Spleen (tissue), 11 donors: ENCODE measurements at regions not wholly inside any gene's neighbourhood (a gene's known extent, or its start where the extent isn't known, plus 50 kb on each side); places are given as distances from the start of the nearest gene placed in this dataset.

Source experiments
- DNase-seq: peaks from one replicate; pipeline ENCODE4 v3.0.0-alpha.2; 2020
- H3K27ac ChIP-seq, 8 donors: fragments of 200-600 bp; sonication (generic) in 7 of 8; 1 replicate in 4 of 8; 2 replicates in 4 of 8; pipeline versions ENCODE4 v1.5.0 to v1.8.0; 2016 to 2021; ENCODE audit warnings: inconsistent platforms in 4 of 8, mild to moderate bottlenecking in 4 of 8, moderate library complexity in 1 of 8
- H3K27me3 ChIP-seq, 7 donors: fragments of 200-600 bp; sonication (generic) in 6 of 7; replicated peaks in 1 of 7; 1 replicate in 4 of 7; 2 replicates in 3 of 7; pipeline versions ENCODE4 v1.5.0 to v1.8.0; 2016 to 2021; ENCODE audit warnings: inconsistent platforms in 3 of 7, mild to moderate bottlenecking in 1 of 7
- H3K36me3 ChIP-seq, 6 donors: fragments of 200-600 bp; sonication (generic) in 5 of 6; 1 replicate in 4 of 6; 2 replicates in 2 of 6; pipeline versions ENCODE4 v1.5.0 to v1.8.0; 2016 to 2021; ENCODE audit warnings: inconsistent platforms in 2 of 6
- H3K4me1 ChIP-seq, 6 donors: fragments of 200-600 bp; sonication (generic) in 5 of 6; 1 replicate in 3 of 6; 2 replicates in 3 of 6; pipeline versions ENCODE4 v1.5.0 to v1.8.0; 2016 to 2021; ENCODE audit warnings: inconsistent platforms in 3 of 6
- H3K4me3 ChIP-seq, 8 donors: fragments of 200-600 bp; sonication (generic) in 7 of 8; 1 replicate in 4 of 8; 2 replicates in 4 of 8; pipeline versions ENCODE4 v1.5.0 to v1.8.0; 2016 to 2021; ENCODE audit warnings: inconsistent platforms in 4 of 8, mild to moderate bottlenecking in 4 of 8, moderate library complexity in 2 of 8
- H3K9me3 ChIP-seq, 8 donors: fragments of 200-600 bp; sonication (generic) in 7 of 8; 1 replicate in 4 of 8; 2 replicates in 4 of 8; pipeline versions ENCODE4 v1.5.0 to v1.8.0; 2016 to 2021; ENCODE audit warnings: inconsistent platforms in 4 of 8
- CTCF ChIP-seq, 11 experiments: fragments of 200-600 bp in 7 of 11; fragments of 450-650 bp in 4 of 11; sonication (generic) in 4 of 11; IDR thresholded peaks in 8 of 11; conservative IDR thresholded peaks in 3 of 11; 1 replicate in 7 of 11; 2 replicates in 4 of 11; pipeline versions ENCODE4 v1.4.0 to v1.8.0; 2016 to 2021; ENCODE audit warnings: antibody characterized with exemption in 11 of 11, inconsistent platforms in 4 of 11, mild to moderate bottlenecking in 1 of 11
- POLR2A ChIP-seq, 3 donors: fragments of 450-650 bp; IDR thresholded peaks; one replicate each; pipeline ENCODE4 v1.5.1; 2017; ENCODE audit warnings: antibody characterized with exemption in 3 of 3, mild to moderate bottlenecking in 1 of 3
- POLR2AphosphoS5 ChIP-seq, 3 donors: sonication (generic); formaldehyde crosslinking; IDR thresholded peaks; one replicate each; pipeline ENCODE4 v1.5.1; 2017; ENCODE audit warnings: antibody characterized with exemption in 3 of 3
- WGBS, 5 donors: extraction: QIAGEN DNeasy Blood & Tissue Kit in 3 of 5; methylation state at CpG; one replicate each; pipeline versions ENCODE4 v1.1.5 to v1.1.7; 2013 to 2018; 5-methylcytosine and 5-hydroxymethylcytosine counted together
- intact Hi-C: fragments of 100-400 bp; cut with DNase I; formaldehyde crosslinking; loops from one replicate; pipeline ENCODE4 v1.15.0; 2023; ENCODE audit warnings: low total_unique reads
- donor health status: healthy with polysubstance abuse.
- donor health status: DM: no; HTN: no; CAD: no; lungs with moderate emphysema.
- donor health status: DM: no; HTN: no; CAD: no.
- donor health status: Bipolar disorder and iron deficiency.
- donor health status: healthy.
- donor health status: DM: no; HTN: no; CAD: no.
- donor health status: DM: yes; HTN: yes; CAD: no.

GRCh38 chr1:72637593-72637992, 355.3 kb upstream of the NEGR1 start:
- intact Hi-C loops = no loop called here
- H3K4me3 ChIP-seq = no peak overlapping the region
- H3K27me3 ChIP-seq = no peaks in the 10 kb centered on the region
- 70 to 84% (median 80%) methylated on average over 1 of the region's 1 CpG for WGBS, 5 donors
- H3K27ac ChIP-seq = no peak overlapping the region
- H3K4me1 ChIP-seq = no peaks in the 10 kb centered on the region
- no peak for DNase-seq
- H3K9me3 ChIP-seq = peaks cover 0 to 2% (median 0%) of the 10 kb centered on the region in 8 donors
- no peaks in the 10 kb centered on the region for H3K36me3 ChIP-seq
- TF ChIP-seq POLR2A (IDR thresholded peaks at IDR 0.05) (no peak), CTCF (IDR thresholded peaks at IDR 0.05 in 8 of 11, conservative IDR thresholded peaks at IDR 0.05 in 3 of 11) (no peak), POLR2AphosphoS5 (IDR thresholded peaks at IDR 0.05) (no peak)

- no peak for DNase-seq
- no peaks in the 10 kb centered on the region for H3K4me1 ChIP-seq
- H3K27ac ChIP-seq = peak overlapping the region in 2 of 8 donors; percentile 33 to 35
- TF ChIP-seq POLR2AphosphoS5 (IDR thresholded peaks at IDR 0.05) = no peak
- TF ChIP-seq POLR2A (IDR thresholded peaks at IDR 0.05) = no peak
- TF ChIP-seq CTCF (IDR thresholded peaks at IDR 0.05 in 8 of 11, conservative IDR thresholded peaks at IDR 0.05 in 3 of 11) = no peak
- intact Hi-C loops = no loop called here
- no peaks in the 10 kb centered on the region for H3K36me3 ChIP-seq
- 79 to 87% (median 85%) methylated on average over 2 of the region's 2 CpGs for WGBS, 5 donors
- no peak overlapping the region for H3K4me3 ChIP-seq
- H3K27me3 ChIP-seq = no peaks in the 10 kb centered on the region
- peaks cover 0 to 2% (median 0%) of the 10 kb centered on the region in 8 donors for H3K9me3 ChIP-seq
These were observed 354.3 kb upstream of the NEGR1 start for GRCh38 chr1:72636631-72637030.

- WGBS, 5 donors = 39 to 79% (median 67%) methylated on average over 5 of the region's 5 CpGs
- peak overlapping the region in 3 of 8 donors; percentile 33 to 38 (median 35) for H3K27ac ChIP-seq
- intact Hi-C loops = no loop called here
- H3K4me1 ChIP-seq = no peaks in the 10 kb centered on the region
- no peaks in the 10 kb centered on the region for H3K9me3 ChIP-seq
- no peak overlapping the region for H3K4me3 ChIP-seq
- no peak for DNase-seq
- H3K27me3 ChIP-seq = no peaks in the 10 kb centered on the region
- TF ChIP-seq CTCF (IDR thresholded peaks at IDR 0.05 in 8 of 11, conservative IDR thresholded peaks at IDR 0.05 in 3 of 11) (no peak), POLR2A (IDR thresholded peaks at IDR 0.05) (no peak), POLR2AphosphoS5 (IDR thresholded peaks at IDR 0.05) (no peak)
- H3K36me3 ChIP-seq = no peaks in the 10 kb centered on the region
These were observed 353.4 kb upstream of the NEGR1 start for GRCh38 chr1:72635719-72636118.

GRCh38 chr1:72634946-72635345, 352.6 kb upstream of the NEGR1 start:
- intact Hi-C loops = no loop called here
- no peak for TF ChIP-seq CTCF (IDR thresholded peaks at IDR 0.05 in 8 of 11, conservative IDR thresholded peaks at IDR 0.05 in 3 of 11)
- no peak for TF ChIP-seq POLR2A (IDR thresholded peaks at IDR 0.05)
- no peak for TF ChIP-seq POLR2AphosphoS5 (IDR thresholded peaks at IDR 0.05)
- Histone ChIP-seq H3K4me3 (no peak overlapping the region), H3K4me1 (no peaks in the 10 kb centered on the region), H3K27me3 (no peaks in the 10 kb centered on the region), H3K9me3 (no peaks in the 10 kb centered on the region), H3K36me3 (no peaks in the 10 kb centered on the region), H3K27ac (peak overlapping the region in 2 of 8 donors; percentile 35 to 38)
- WGBS, 5 donors = 68 to 84% (median 77%) methylated on average over 3 of the region's 3 CpGs
- DNase-seq = no peak
